Stomach (tissue), 4 donors: ENCODE measurements at regions not wholly inside any gene's neighbourhood (a gene's known extent, or its start where the extent isn't known, plus 50 kb on each side); places are given as distances from the start of the nearest gene placed in this dataset.

ENCODE experiments used
- CTCF ChIP-seq, 7 experiments: fragments of 450-650 bp in 4 of 7; fragments of 200-600 bp in 3 of 7; sonication (generic) in 3 of 7; IDR thresholded peaks; one replicate each; pipeline ENCODE4 v1.5.1; 2016 to 2019; ENCODE audit warnings: antibody characterized with exemption in 7 of 7, control low read depth in 2 of 7, mild to moderate bottlenecking in 1 of 7
- EP300 ChIP-seq: sonication (generic); formaldehyde crosslinking; IDR thresholded peaks from one replicate; pipeline ENCODE4 v1.6.1; 2017; ENCODE audit warnings: antibody characterized with exemption
- POLR2AphosphoS5 ChIP-seq, 3 donors: sonication (generic); formaldehyde crosslinking; IDR thresholded peaks; one replicate each; pipeline ENCODE4 v1.6.1; 2016; ENCODE audit warnings: antibody characterized with exemption in 3 of 3

DNA sequence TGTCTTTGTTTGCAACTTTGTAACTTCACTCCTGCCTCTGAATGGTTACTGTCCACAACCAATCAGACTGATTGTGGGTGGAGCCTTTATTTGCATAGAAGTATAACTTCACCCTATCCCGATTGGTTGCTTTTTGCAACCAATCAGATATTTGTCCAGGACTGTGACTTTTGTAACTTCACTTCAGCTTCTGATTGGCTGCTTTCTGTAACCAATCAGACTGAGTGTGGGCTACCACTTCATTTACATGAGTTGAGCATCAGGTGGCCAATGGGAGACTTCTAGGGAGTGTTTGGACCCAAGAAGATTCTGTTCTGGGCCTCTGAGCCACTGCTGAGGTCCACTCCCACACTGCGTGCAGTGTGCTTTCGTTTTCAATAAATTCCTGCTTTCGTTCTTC is 1810.7 kb upstream of the CDH6 start:
- no peak for TF ChIP-seq POLR2AphosphoS5 (IDR thresholded peaks at IDR 0.05)
- TF ChIP-seq EP300, result no peak
- TF ChIP-seq CTCF (IDR thresholded peaks at IDR 0.05), result no peak
